AG04449 (cell line): ENCODE measurements at regions not wholly inside any gene's neighbourhood (a gene's known extent, or its start where the extent isn't known, plus 50 kb on each side); places are given as distances from the start of the nearest gene placed in this dataset.

Experiments used
- CTCF ChIA-PET: fragments of 350-600 bp; formaldehyde crosslinking; extraction: SDS; loops from one replicate; lab custom pipeline; 2021; ENCODE audit warnings: antibody characterized with exemption; lab: Yijun Ruan, JAX
- POLR2A ChIA-PET: fragments of 400-600, 350-600 bp; formaldehyde crosslinking; extraction: SDS; loops from one replicate; lab custom pipeline; 2020; ENCODE audit warnings: antibody characterized with exemption, inconsistent platforms; lab: Yijun Ruan, JAX
- DNase-seq: peaks from one replicate; pipeline ENCODE4 v3.0.0-alpha.2; 2010; ENCODE audit warnings: low read depth, low spot score
- H3K4me3 ChIP-seq: 2 replicates; pipeline ENCODE4 v1.5.1; 2011; ENCODE audit warnings: low read depth, mild to moderate bottlenecking, control low read depth, low read length
- TF ChIP-seq, protein P1 (sequence below): IDR thresholded peaks from one replicate; pipeline ENCODE4 v1.5.1; 2011; ENCODE audit warnings: mild to moderate bottlenecking, moderate library complexity, low read length, control low read depth, inconsistent platforms; ENCODE audit not compliant: insufficient read depth; ENCODE audit errors: missing control alignments

DNA sequence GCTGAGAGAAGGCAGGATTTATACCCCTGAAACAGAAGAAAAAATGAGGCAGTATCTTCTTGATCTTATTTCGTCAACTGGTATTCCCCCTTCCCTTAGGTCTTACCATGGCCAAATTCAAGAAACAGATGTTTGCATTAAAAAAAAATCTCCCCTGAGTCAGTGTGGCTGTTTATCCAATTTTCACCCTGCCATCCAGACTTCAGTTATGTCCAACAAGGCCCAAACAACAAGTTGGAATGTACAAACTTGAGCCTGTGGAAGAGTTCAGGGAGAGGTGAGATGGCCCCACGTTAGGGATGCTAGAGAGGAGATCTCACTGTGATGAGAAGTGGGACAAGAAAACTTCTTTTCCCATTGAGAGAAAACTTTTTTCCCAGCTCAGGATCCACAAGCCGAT, 147.2 kb upstream of the PROX1 start:
- TF ChIP-seq, protein P1, sequence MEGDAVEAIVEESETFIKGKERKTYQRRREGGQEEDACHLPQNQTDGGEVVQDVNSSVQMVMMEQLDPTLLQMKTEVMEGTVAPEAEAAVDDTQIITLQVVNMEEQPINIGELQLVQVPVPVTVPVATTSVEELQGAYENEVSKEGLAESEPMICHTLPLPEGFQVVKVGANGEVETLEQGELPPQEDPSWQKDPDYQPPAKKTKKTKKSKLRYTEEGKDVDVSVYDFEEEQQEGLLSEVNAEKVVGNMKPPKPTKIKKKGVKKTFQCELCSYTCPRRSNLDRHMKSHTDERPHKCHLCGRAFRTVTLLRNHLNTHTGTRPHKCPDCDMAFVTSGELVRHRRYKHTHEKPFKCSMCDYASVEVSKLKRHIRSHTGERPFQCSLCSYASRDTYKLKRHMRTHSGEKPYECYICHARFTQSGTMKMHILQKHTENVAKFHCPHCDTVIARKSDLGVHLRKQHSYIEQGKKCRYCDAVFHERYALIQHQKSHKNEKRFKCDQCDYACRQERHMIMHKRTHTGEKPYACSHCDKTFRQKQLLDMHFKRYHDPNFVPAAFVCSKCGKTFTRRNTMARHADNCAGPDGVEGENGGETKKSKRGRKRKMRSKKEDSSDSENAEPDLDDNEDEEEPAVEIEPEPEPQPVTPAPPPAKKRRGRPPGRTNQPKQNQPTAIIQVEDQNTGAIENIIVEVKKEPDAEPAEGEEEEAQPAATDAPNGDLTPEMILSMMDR, result no peak
- no peak overlapping the region for H3K4me3 ChIP-seq
- POLR2A ChIA-PET, result no interaction called here
- DNase-seq, result no peak
- CTCF ChIA-PET, result no interaction called here

DNA sequence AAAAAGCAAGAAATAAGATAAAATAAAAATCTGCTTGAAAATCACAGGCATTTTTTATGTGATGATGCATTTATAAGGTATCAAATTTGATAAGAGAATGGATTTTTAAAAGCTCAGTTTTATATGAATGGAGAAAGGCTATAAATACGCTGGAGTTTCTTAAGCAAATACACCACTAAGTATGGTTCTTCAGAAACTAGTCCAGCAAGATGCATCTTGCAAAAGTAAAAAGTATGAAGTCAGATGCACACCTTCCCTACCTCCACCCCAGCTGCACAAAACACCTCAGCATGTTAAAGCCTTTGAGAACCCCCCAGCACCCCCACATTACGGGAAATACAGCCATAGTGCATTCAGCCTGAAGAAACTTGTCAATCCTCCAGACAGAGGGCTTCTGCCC, 143.1 kb upstream of the PROX1 start:
- DNase-seq, result no peak
- POLR2A ChIA-PET, result no interaction called here
- H3K4me3 ChIP-seq, result no peak overlapping the region
- TF ChIP-seq, protein P1, result no peak
- CTCF ChIA-PET, result no interaction called here

DNA sequence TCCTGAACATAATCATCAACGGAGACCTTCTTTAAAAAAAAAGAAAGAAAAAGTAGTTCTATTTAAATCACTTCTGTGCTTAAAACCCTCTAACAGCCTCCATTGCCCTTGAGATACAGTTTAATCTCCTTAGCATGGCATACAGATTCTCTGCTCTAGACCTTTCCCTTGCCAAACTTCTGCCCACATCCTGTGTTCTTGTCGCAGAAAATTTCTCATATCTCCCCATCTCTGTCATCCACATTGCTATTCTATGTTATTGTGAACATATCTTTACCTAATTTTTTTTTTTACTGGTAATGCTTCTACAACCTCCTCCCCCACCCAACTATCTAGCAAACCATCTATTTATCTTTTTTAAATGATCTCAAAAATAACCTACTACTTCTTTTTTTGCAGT, 135.7 kb upstream of the PROX1 start:
- DNase-seq, result no peak
- CTCF ChIA-PET, result no interaction called here
- POLR2A ChIA-PET, result no interaction called here
- no peak overlapping the region for H3K4me3 ChIP-seq
- TF ChIP-seq, protein P1, result no peak

DNA sequence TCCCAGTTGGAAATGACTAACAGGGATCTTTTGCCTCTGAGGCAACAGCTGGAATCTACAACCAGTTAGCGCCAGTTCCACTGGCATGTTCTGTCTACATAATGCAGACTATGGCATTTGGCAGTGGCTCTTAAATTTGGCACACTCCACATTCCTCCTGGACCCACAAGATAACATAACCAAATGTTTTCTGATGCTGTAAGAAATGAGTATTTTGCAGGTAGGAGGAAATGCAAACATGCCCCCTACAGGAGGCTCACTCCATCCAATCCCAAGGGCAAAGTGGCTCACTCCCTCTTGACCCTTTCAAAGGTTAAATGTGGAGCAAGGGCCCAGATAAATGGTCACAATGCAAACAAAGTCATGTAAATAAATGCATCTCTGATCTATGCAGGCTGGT, 129.2 kb upstream of the PROX1 start:
- H3K4me3 ChIP-seq, result no peak overlapping the region
- TF ChIP-seq, protein P1, result no peak
- DNase-seq, result no peak
- ChIA-PET CTCF (no interaction called here), POLR2A (no interaction called here)

DNA sequence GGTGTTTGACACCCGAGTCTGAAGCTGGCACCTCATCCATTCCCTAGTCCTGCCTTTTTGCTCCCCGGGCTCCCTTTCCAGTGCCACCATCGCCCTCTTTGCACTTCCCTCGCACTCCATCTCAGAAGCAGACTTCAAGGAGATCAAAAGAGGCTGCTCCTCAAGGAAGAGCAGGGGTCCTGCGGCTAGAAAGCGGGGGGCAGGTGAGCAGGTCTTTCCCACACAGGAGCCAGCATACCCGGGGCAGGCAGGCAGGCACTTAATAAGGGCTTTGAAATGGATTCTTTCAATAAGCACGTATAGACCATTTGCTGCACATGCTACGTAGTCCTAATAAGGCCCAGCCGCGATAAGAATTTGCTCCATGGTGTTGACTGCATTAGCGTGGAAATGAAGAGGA, 125.9 kb upstream of the PROX1 start:
- H3K4me3 ChIP-seq, result no peak overlapping the region
- TF ChIP-seq, protein P1, result no peak
- ChIA-PET POLR2A (no interaction called here), CTCF (no interaction called here)
- DNase-seq, result no peak

GRCh38 chr1:213864091-213864490, 123.7 kb upstream of the PROX1 start:
- ChIA-PET CTCF (no interaction called here), POLR2A (no interaction called here)
- TF ChIP-seq, protein P1, result no peak
- DNase-seq, result no peak
- no peak overlapping the region for H3K4me3 ChIP-seq
